ENCODE measurements at regions not wholly inside any gene's neighbourhood (a gene's known extent, or its start where the extent isn't known, plus 50 kb on each side); places are given as distances from the start of the nearest gene placed in this dataset.

DNA sequence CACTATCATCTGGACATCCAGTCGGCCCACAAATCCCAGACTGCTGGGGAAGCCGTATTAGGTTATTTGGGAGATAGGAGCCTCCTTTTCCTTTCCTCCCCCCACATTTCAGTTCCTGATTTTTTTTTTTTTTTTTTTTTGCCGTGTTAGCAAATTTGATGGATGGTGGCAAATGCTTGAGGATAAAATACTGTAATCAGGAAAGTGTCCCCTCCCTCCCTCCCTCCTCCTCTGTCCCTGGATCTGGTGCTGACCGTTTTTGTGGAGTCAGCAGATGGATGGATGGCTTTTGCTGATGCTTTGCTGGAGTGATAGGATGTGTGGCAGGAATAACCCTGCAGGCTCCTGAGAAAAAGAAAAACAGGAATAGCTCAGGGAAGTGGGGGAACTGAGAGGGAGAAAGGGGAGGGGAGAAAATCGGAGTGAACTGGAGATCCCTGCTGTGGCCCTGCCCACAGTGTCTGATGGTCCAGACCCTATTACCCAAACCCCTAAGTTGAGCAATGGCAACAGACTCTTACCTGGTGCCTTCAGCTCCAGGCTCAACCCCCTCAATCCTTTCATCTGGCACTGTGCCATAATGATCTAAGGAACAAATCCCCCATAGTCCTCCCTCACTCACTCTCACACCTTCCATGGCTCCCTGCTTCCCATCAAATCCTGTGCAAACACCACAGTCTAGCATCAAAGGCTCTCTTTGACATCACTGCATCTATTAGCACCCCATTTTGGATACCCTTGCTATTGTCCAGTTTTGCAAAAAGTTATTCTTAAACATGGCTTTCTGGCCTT lies 277.3 kb upstream of the CHD6 start:
- Histone ChIP-seq H3K27me3 (replicated peaks in 1 of 4; ENCODE audit: control insufficient read depth in 3 of 4, extremely low read depth in 1 of 4, insufficient read depth in 3 of 4, low read length in 3 of 4) (no peaks in the 10 kb centered on the region), H2BK12ac (ENCODE audit: low read depth, low read length) (no peak overlapping the region), H4K8ac (ENCODE audit: extremely low read depth, insufficient read depth, low read length) (no peak overlapping the region), H2BK20ac (ENCODE audit: low read length) (no peak overlapping the region), H3K23me2 (ENCODE audit: low read depth, low read length) (no peaks in the 10 kb centered on the region), H3K79me2 (ENCODE audit: control insufficient read depth in 1 of 2, insufficient read depth in 2 of 2, low read length in 2 of 2) (no peaks in the 10 kb centered on the region), H3K9ac (replicated peaks in 1 of 4; ENCODE audit: extremely low read depth in 1 of 4, low read depth in 3 of 4, low read length in 3 of 4) (no peak overlapping the region), H4K20me1 (replicated peaks in 1 of 2; ENCODE audit: control insufficient read depth in 1 of 2, insufficient read depth in 2 of 2, low read length in 2 of 2) (no peaks in the 10 kb centered on the region), H3K4ac (replicated peaks; ENCODE audit: insufficient read length, low read depth, low read length) (no peak overlapping the region), H3K9me3 (ENCODE audit: insufficient read depth in 2 of 2, low read depth in 1 of 2, low read length in 1 of 2) (no peaks in the 10 kb centered on the region), H3K14ac (ENCODE audit: insufficient read length) (no peak overlapping the region), H2AK5ac (ENCODE audit: low read depth, low read length) (no peak overlapping the region), H3K4me3 (ENCODE audit: extremely low read depth in 1 of 4, insufficient read depth in 2 of 4, low read depth in 3 of 4, low read length in 4 of 4) (no peak overlapping the region), H4K91ac (replicated peaks; ENCODE audit: insufficient read length, low read length) (no peak overlapping the region), H4K5ac (ENCODE audit: insufficient read length, low read depth, low read length) (no peak overlapping the region), H3K36me3 (ENCODE audit: control insufficient read depth in 2 of 4, insufficient read depth in 4 of 4, low read length in 3 of 4) (no peaks in the 10 kb centered on the region), H3K27ac (ENCODE audit: low read depth, low read length) (no peak overlapping the region), H2BK15ac (ENCODE audit: low read length) (no peak overlapping the region), H3K56ac (replicated peaks; ENCODE audit: insufficient read length, low read depth, low read length) (no peak overlapping the region), H3K4me2 (ENCODE audit: insufficient read depth in 1 of 2, low read depth in 2 of 2, low read length in 2 of 2) (no peak overlapping the region), H2BK120ac (replicated peaks; ENCODE audit: low read depth, low read length) (no peak overlapping the region), H2BK5ac (ENCODE audit: low read depth, low read length) (no peak overlapping the region), H3K23ac (ENCODE audit: insufficient read length) (no peak overlapping the region), H2AFZ (ENCODE audit: low read length) (no peak overlapping the region), H3K4me1 (replicated peaks in 1 of 4; ENCODE audit: control insufficient read depth in 3 of 4, insufficient read depth in 4 of 4, low read length in 3 of 4) (peaks cover 0 to 9% (median 0%) of the 10 kb centered on the region in 4 experiments; a peak in 3 of 7 replicates), H3K79me1 (ENCODE audit: low read depth, low read length) (no peaks in the 10 kb centered on the region), H3K18ac (ENCODE audit: extremely low read depth, low read length) (no peak overlapping the region)
- TF ChIP-seq TAF7 (optimal IDR thresholded peaks at IDR 0.05; ENCODE audit: borderline replicate concordance, low read depth, low read length) (no peak), MAFK (IDR thresholded peaks at IDR 0.05; ENCODE audit: low read depth, low read length) (peak; percentile 52), RXRA (IDR thresholded peaks at IDR 0.05; ENCODE audit: insufficient read depth, low read depth, low read length) (no peak)
- WGBS, 2 experiments (ENCODE audit: extremely low coverage in 1 of 2, insufficient coverage in 1 of 2, insufficient read length in 1 of 2, insufficient replicate concordance in 2 of 2, low coverage in 1 of 2, low lambda C conversion rate in 2 of 2, missing lambda C conversion rate in 1 of 2) = 86% methylated on average over 4 of the region's 5 CpGs; no CpG with 5 or more reads in 1 of the 2 experiments
- DNase-seq (ENCODE audit: low read depth in 1 of 2, low spot score in 2 of 2) (no peak), FAIRE-seq (no peak)
- POLR2A ChIA-PET (ENCODE audit: partially characterized antibody) = no interaction called here
- CTCF ChIA-PET (ENCODE audit: partially characterized antibody) = interaction anchor here (1.0 to 1.8 kb wide), 2 partner anchors 97 to 157 kb away, joined by 4 to 5 read pairs; no protein-coding TSS in a partner anchor

Measured in H1 (cell line).